HEK293 (cell line): ENCODE measurements at regions not wholly inside any gene's neighbourhood (a gene's known extent, or its start where the extent isn't known, plus 50 kb on each side); places are given as distances from the start of the nearest gene placed in this dataset.
A peak's percentile ranks its signal among the peaks of the same experiment; 100 is the strongest.

Experiments used
- CTCF ChIA-PET: fragments of 350-600 bp; formaldehyde crosslinking; extraction: SDS; loops from one replicate; lab custom pipeline; 2021; ENCODE audit warnings: antibody characterized with exemption; lab: Yijun Ruan, JAX
- POLR2A ChIA-PET: fragments of 300-600 bp; formaldehyde crosslinking; extraction: SDS; loops from one replicate; lab custom pipeline; 2020; ENCODE audit warnings: antibody characterized with exemption, inconsistent platforms; lab: Yijun Ruan, JAX
- H3K27ac ChIP-seq: fragments of 200-500 bp; sonication (Bioruptor generic); 2 replicates; pipeline ENCODE4 v1.5.1; 2014; ENCODE audit warnings: low read depth, low read length, control low read depth, inconsistent platforms; ENCODE audit errors: extremely low read depth
- H3K36me3 ChIP-seq, 2 experiments: fragments of 200-500 bp in 1 of 2; sonication (Bioruptor generic) in 1 of 2; 1 replicate in 1 of 2; 2 replicates in 1 of 2; pipeline ENCODE4 v1.5.1; 2014 to 2017; ENCODE audit warnings: inconsistent platforms in 2 of 2, low read length in 2 of 2; ENCODE audit not compliant: control insufficient read depth in 2 of 2, insufficient read depth in 1 of 2
- H3K4me1 ChIP-seq: fragments of 200-500 bp; sonication (Bioruptor generic); 2 replicates; pipeline ENCODE4 v1.5.1; 2014; ENCODE audit warnings: mild to moderate bottlenecking, low read length, inconsistent platforms; ENCODE audit not compliant: control insufficient read depth, insufficient read depth
- H3K4me3 ChIP-seq: 2 replicates; pipeline ENCODE4 v1.5.1; 2011; ENCODE audit warnings: low read depth, mild to moderate bottlenecking, control low read depth, low read length, moderate library complexity
- H3K9me3 ChIP-seq: fragments of 200-500 bp; sonication (Bioruptor generic); 2 replicates; pipeline ENCODE4 v1.5.1; 2014; ENCODE audit warnings: low read depth, low read length, inconsistent platforms; ENCODE audit not compliant: control insufficient read depth, insufficient read depth
- HOXA7 ChIP-seq: sonication (generic); formaldehyde crosslinking; IDR thresholded peaks from 2 replicates; pipeline ENCODE4 v1.8.1; 2022; ENCODE audit warnings: missing genetic modification reagents, borderline replicate concordance
- RBAK ChIP-seq: fragments of 450-650 bp; formaldehyde crosslinking; IDR thresholded peaks from 2 replicates; pipeline ENCODE4 v1.5.1; 2016; ENCODE audit warnings: missing biosample characterization, missing genetic modification characterization
- SCRT2 ChIP-seq: fragments of 450-650 bp; formaldehyde crosslinking; IDR thresholded peaks from 2 replicates; pipeline ENCODE4 v1.5.1; 2016; ENCODE audit warnings: missing biosample characterization, missing genetic modification characterization
- WT1 ChIP-seq: fragments of 450-650 bp; formaldehyde crosslinking; IDR thresholded peaks from 2 replicates; pipeline ENCODE4 v1.5.1; 2016; ENCODE audit warnings: missing biosample characterization, missing genetic modification characterization
- ZNF121 ChIP-seq: fragments of 450-650 bp; formaldehyde crosslinking; IDR thresholded peaks from 2 replicates; pipeline ENCODE4 v1.5.1; 2016; ENCODE audit warnings: missing biosample characterization, missing genetic modification characterization
- ZNF132 ChIP-seq: fragments of 450-650 bp; formaldehyde crosslinking; IDR thresholded peaks from 2 replicates; pipeline ENCODE4 v1.5.1; 2017; ENCODE audit warnings: missing biosample characterization, missing genetic modification characterization, borderline replicate concordance
- ZNF223 ChIP-seq: fragments of 450-650 bp; formaldehyde crosslinking; IDR thresholded peaks from 2 replicates; pipeline ENCODE4 v1.5.1; 2016; ENCODE audit warnings: missing biosample characterization, missing genetic modification characterization
- ZNF366 ChIP-seq: fragments of 450-650 bp; formaldehyde crosslinking; conservative IDR thresholded peaks from 2 replicates; pipeline ENCODE4 v1.5.1; 2016; ENCODE audit warnings: missing biosample characterization, missing genetic modification characterization
- ZNF394 ChIP-seq: fragments of 450-650 bp; formaldehyde crosslinking; IDR thresholded peaks from 2 replicates; pipeline ENCODE4 v1.5.1; 2016; ENCODE audit warnings: missing biosample characterization, missing genetic modification characterization, mild to moderate bottlenecking, moderate library complexity, borderline replicate concordance
- ZNF426 ChIP-seq: fragments of 450-650 bp; formaldehyde crosslinking; IDR thresholded peaks from 2 replicates; pipeline ENCODE4 v1.5.1; 2017; ENCODE audit warnings: missing biosample characterization, missing genetic modification characterization, mild to moderate bottlenecking, inconsistent platforms, moderate library complexity
- ZNF433 ChIP-seq: fragments of 450-650 bp; formaldehyde crosslinking; IDR thresholded peaks from 2 replicates; pipeline ENCODE4 v1.5.1; 2016; ENCODE audit warnings: missing biosample characterization, missing genetic modification characterization, low read depth
- ZNF544 ChIP-seq: fragments of 450-650 bp; formaldehyde crosslinking; IDR thresholded peaks from 2 replicates; pipeline ENCODE4 v1.5.0; 2017; ENCODE audit warnings: missing biosample characterization, missing genetic modification characterization
- ZNF626 ChIP-seq: fragments of 450-650 bp; sonication (Bioruptor Pico); formaldehyde crosslinking; IDR thresholded peaks from 2 replicates; pipeline ENCODE4 v1.5.1; 2018; ENCODE audit warnings: missing biosample characterization, missing genetic modification characterization, inconsistent platforms
- ZNF707 ChIP-seq: fragments of 450-650 bp; formaldehyde crosslinking; IDR thresholded peaks from 2 replicates; pipeline ENCODE4 v1.5.1; 2016; ENCODE audit warnings: missing biosample characterization, missing genetic modification characterization
- ZNF776 ChIP-seq: fragments of 450-650 bp; formaldehyde crosslinking; IDR thresholded peaks from 2 replicates; pipeline ENCODE4 v1.5.0; 2017; ENCODE audit warnings: missing biosample characterization, missing genetic modification characterization, borderline replicate concordance
- TF ChIP-seq, protein P1 (sequence below): fragments of 450-650 bp; formaldehyde crosslinking; IDR thresholded peaks from 2 replicates; pipeline ENCODE4 v1.5.1; 2017; ENCODE audit warnings: missing biosample characterization, missing genetic modification characterization
- TF ChIP-seq, protein P2 (sequence below): fragments of 450-650 bp; formaldehyde crosslinking; IDR thresholded peaks from 2 replicates; pipeline ENCODE4 v1.5.1; 2016; ENCODE audit warnings: missing biosample characterization, missing genetic modification characterization
- TF ChIP-seq, protein P3 (sequence below): fragments of 450-650 bp; IDR thresholded peaks from 2 replicates; pipeline ENCODE4 v1.5.1; 2018; ENCODE audit warnings: missing biosample characterization, missing genetic modification characterization
- TF ChIP-seq, protein P4 (sequence below): fragments of 450-650 bp; formaldehyde crosslinking; IDR thresholded peaks from 2 replicates; pipeline ENCODE4; 2016; ENCODE audit warnings: missing biosample characterization, missing genetic modification characterization

DNA sequence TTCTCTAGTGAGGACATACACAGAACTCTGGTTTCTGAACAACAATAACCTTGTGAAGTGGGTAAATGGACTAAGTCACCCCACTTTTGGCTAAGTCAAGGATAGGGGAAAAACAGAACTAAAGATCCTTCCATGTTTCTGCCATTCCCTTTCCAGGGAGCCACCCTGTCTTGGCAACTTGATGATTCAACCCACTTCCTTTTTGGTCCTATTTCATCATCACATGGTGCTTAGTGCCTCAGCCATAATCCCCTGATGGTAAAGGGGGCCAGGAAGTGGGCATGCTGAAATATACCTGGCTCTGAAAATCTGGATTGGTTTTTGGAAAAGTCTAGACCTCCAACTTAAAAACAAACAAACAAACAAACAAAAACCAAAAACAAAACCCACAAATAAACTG lies 206.4 kb upstream of the FOXD3 start:
- CTCF ChIA-PET = no interaction called here

DNA sequence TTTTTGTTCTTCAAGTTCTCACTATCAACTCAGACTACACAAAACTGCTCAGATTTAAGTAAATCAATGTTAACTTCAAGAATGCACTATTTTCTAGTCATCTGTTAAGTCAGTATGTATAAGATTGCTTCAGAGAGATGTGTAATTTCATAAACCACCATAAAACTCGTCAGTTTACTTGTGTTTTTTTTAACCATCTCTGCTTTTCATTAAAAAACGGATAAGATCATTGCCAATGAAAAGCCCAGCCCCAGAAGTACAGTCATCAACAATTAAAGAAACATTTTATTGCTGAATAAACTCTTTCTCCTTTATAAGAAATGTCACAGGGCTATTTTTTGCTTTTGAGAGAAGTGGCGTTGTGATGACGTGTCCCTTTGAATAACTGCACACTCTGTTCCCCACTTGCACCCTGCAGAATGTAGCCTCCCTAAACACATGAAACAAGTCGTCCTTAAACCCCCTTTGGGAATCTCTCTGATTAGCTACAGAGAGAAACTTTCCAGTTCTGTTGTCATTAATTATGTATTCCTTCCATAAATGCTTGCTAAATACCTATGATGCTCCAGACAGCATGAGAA lies 202.7 kb upstream of the FOXD3 start:
- no peak for TF ChIP-seq ZNF626 (tag by site-specific recombination)
- Histone ChIP-seq H3K4me1 (no peaks in the 10 kb centered on the region), H3K4me3 (no peak overlapping the region), H3K27ac (no peak overlapping the region), H3K36me3 (no peaks in the 10 kb centered on the region), H3K9me3 (no peaks in the 10 kb centered on the region)
- ChIA-PET CTCF (no interaction called here), POLR2A (no interaction called here)

More for the DNA sequence above, 206.4 kb upstream of the FOXD3 start:
- TF ChIP-seq ZNF707 (tag by site-specific recombination) (no peak), SCRT2 (tag by site-specific recombination) (peak; percentile 24; the same call in 1 of the 2 replicates)
- Histone ChIP-seq H3K4me3 (no peak overlapping the region), H3K27ac (no peak overlapping the region), H3K36me3 (no peaks in the 10 kb centered on the region), H3K9me3 (no peaks in the 10 kb centered on the region), H3K4me1 (no peaks in the 10 kb centered on the region)
- POLR2A ChIA-PET = no interaction called here

DNA sequence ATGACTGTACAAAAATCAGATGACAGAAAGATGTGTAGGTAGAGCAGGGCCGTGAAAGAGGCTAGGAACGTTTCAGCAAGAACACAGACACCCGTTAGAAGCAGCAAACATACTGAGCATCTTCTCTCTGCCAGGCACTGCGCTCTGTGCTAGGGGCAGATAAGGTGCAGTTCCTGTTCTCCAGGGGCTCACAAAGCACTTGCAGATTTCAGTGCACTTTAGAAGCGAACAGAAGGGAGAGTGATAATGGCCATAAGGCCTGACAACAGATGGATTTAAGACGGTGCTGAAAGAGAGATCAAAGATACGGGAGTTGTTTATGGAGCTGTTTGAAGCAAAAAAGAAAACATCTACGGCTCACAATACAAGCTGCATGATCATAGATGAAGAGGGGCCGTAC lies 200.3 kb upstream of the FOXD3 start:
- POLR2A ChIA-PET = no interaction called here
- no peak overlapping the region for H3K27ac ChIP-seq
- TF ChIP-seq RBAK (tag by site-specific recombination) (no peak), ZNF394 (no peak), ZNF544 (tag by site-specific recombination) (no peak), HOXA7 (CRISPR knock-in tag) (no peak), ZNF121 (tag by site-specific recombination) (no peak), ZNF223 (tag by site-specific recombination) (no peak), WT1 (tag by site-specific recombination) (no peak), ZNF433 (tag by site-specific recombination) (no peak), ZNF426 (tag by site-specific recombination) (no peak), ZNF776 (tag by site-specific recombination) (no peak), ZNF366 (no peak), ZNF132 (tag by site-specific recombination) (no peak)
- TF ChIP-seq, protein P1, sequence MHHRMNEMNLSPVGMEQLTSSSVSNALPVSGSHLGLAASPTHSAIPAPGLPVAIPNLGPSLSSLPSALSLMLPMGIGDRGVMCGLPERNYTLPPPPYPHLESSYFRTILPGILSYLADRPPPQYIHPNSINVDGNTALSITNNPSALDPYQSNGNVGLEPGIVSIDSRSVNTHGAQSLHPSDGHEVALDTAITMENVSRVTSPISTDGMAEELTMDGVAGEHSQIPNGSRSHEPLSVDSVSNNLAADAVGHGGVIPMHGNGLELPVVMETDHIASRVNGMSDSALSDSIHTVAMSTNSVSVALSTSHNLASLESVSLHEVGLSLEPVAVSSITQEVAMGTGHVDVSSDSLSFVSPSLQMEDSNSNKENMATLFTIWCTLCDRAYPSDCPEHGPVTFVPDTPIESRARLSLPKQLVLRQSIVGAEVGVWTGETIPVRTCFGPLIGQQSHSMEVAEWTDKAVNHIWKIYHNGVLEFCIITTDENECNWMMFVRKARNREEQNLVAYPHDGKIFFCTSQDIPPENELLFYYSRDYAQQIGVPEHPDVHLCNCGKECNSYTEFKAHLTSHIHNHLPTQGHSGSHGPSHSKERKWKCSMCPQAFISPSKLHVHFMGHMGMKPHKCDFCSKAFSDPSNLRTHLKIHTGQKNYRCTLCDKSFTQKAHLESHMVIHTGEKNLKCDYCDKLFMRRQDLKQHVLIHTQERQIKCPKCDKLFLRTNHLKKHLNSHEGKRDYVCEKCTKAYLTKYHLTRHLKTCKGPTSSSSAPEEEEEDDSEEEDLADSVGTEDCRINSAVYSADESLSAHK (tag by site-specific recombination) = no peak
- TF ChIP-seq, protein P2, sequence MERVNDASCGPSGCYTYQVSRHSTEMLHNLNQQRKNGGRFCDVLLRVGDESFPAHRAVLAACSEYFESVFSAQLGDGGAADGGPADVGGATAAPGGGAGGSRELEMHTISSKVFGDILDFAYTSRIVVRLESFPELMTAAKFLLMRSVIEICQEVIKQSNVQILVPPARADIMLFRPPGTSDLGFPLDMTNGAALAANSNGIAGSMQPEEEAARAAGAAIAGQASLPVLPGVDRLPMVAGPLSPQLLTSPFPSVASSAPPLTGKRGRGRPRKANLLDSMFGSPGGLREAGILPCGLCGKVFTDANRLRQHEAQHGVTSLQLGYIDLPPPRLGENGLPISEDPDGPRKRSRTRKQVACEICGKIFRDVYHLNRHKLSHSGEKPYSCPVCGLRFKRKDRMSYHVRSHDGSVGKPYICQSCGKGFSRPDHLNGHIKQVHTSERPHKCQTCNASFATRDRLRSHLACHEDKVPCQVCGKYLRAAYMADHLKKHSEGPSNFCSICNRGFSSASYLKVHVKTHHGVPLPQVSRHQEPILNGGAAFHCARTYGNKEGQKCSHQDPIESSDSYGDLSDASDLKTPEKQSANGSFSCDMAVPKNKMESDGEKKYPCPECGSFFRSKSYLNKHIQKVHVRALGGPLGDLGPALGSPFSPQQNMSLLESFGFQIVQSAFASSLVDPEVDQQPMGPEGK (tag by site-specific recombination) = no peak
- TF ChIP-seq, protein P3, sequence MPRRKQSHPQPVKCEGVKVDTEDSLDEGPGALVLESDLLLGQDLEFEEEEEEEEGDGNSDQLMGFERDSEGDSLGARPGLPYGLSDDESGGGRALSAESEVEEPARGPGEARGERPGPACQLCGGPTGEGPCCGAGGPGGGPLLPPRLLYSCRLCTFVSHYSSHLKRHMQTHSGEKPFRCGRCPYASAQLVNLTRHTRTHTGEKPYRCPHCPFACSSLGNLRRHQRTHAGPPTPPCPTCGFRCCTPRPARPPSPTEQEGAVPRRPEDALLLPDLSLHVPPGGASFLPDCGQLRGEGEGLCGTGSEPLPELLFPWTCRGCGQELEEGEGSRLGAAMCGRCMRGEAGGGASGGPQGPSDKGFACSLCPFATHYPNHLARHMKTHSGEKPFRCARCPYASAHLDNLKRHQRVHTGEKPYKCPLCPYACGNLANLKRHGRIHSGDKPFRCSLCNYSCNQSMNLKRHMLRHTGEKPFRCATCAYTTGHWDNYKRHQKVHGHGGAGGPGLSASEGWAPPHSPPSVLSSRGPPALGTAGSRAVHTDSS = no peak
- TF ChIP-seq, protein P4, sequence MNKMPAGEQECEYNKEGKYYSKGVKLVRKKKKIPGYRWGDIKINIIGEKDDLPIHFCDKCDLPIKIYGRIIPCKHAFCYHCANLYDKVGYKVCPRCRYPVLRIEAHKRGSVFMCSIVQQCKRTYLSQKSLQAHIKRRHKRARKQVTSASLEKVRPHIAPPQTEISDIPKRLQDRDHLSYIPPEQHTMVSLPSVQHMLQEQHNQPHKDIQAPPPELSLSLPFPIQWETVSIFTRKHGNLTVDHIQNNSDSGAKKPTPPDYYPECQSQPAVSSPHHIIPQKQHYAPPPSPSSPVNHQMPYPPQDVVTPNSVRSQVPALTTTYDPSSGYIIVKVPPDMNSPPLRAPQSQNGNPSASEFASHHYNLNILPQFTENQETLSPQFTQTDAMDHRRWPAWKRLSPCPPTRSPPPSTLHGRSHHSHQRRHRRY (tag by site-specific recombination) = no peak
- H3K4me3 ChIP-seq = no peak overlapping the region
- H3K4me1 ChIP-seq = no peaks in the 10 kb centered on the region
- no peaks in the 10 kb centered on the region for H3K36me3 ChIP-seq
- CTCF ChIA-PET = interaction anchor here (0.5 to 0.8 kb wide), 2 partner anchors 15 to 280 kb away, joined by 3 read pairs; no protein-coding TSS in a partner anchor
- H3K9me3 ChIP-seq = no peaks in the 10 kb centered on the region
